GM18520 (cell line): ENCODE measurements at regions not wholly inside any gene's neighbourhood (a gene's known extent, or its start where the extent isn't known, plus 50 kb on each side); places are given as distances from the start of the nearest gene placed in this dataset.
"Not testable (repeated sequence)": the region's sequence is repeated elsewhere in the genome, so short reads cannot be mapped to it uniquely, and the experiment has no call there.

Source experiments
- ATAC-seq: cut with Tn5 transposase; IDR thresholded peaks from one replicate; pipeline ENCODE4 v1.9.1; 2021; ENCODE audit not compliant: unreplicated experiment

DNA sequence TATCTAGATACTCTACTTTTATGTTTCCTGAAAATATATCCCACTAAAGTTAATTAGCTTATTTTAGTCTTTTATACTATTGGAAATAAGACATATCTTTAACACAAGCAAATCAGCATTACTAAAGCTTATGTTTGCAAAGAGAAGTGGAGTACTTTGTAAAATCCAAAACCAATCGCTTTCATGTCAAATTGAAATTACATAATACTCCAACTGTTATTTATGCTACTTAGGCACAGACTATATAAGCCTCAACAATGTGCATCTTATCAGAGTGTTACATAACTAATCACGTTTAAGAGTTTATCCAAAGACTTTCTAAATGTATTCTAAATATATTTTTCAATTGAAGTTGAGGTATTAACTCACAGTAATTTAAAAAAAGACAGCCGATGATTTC, 200.0 kb downstream of the PCDH20 start:
- no peak for ATAC-seq

DNA sequence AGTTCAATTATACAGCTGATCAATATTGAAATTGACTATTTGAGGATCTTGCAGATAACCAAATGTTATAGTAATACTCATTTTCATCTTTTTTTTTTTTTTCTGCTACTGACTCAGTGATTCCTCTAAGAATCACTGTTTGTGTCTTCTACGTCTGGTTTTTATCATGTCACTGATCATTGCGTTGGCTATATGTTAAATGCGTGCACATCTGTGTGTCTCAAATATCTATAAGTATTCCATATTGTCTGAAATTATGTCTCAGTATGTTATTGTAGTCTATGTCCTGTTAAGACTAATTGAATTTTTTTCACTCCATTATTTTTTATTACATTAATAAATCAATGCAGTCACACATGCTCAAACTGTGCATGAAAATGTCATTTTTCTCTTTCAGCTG, 200.5 kb downstream of the PCDH20 start:
- no peak for ATAC-seq

DNA sequence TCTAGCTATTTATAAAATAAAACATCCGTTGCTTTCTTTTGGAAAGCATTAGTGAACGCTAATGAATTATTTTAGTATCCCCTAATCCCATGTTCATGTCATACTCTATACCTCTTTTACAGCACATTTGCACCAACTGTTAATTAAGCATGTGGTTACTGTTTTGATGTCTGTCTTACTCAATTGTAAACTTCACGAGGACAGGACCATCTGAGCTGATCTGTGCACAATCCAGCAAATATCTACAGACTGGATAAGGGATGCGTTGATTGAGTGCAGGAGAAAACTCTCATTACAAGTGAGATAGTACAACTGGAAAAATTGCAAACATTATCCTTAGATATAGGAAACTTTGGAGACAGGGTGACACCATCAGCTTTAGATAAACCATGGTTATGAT, 201.1 kb downstream of the PCDH20 start:
- ATAC-seq: no peak

DNA sequence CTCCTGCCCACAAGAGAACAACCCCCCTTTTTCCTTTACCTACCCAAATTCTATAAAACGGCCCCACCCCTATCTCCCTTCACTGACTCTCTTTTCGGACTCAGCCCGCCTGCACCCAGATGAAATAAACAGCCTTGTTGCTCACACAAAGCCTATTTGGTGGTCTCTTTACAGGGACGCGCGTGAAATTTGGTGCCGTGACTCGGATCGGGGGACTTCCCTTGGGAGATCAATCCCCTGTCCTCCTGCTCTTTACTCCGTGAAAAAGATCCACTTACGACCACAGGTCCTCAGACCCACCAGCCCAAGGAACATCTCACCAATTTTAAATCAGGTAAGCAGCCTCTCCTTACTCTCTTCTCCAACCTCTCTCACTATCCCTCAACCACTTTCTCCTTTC, 209.8 kb downstream of the PCDH20 start:
- ATAC-seq: not testable (repeated sequence)

DNA sequence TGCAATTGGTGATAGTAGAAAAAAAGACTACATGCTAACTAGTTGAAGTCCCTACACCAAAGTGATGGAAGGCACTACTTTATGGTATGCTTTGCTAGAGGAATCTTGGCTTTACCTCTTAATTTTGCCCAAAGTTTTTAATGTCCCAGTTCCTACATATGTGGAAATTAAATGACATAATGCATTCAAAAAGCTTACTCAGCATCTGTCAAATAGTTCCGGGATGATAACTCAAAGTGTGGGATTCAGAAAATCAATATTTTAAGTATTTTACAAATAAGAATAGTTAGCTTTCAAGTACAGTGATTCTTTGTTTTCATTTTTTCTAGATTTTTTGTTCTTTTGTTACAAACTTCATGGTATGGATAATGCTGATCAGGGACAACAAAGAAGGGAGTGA, 211.6 kb downstream of the PCDH20 start:
- ATAC-seq: no peak

DNA sequence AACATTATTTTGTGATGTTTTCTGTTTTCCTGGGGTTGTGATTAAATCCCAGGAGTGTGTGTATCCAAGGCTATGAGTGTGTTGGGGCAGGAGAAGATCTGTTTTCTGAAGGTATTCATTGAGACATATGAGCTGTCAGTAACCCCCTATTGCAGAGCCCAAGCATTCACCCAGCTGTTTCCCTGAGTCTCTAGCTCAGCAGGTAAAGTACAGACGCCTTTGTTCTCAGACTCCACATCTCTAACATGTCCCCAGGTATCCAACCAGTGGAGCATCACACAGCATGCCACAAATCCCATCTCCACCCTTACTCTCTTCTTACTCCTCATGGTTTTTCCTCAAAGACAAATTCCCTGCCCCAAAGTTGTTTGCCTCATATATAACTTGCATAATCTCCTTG, 213.6 kb downstream of the PCDH20 start:
- no peak for ATAC-seq

DNA sequence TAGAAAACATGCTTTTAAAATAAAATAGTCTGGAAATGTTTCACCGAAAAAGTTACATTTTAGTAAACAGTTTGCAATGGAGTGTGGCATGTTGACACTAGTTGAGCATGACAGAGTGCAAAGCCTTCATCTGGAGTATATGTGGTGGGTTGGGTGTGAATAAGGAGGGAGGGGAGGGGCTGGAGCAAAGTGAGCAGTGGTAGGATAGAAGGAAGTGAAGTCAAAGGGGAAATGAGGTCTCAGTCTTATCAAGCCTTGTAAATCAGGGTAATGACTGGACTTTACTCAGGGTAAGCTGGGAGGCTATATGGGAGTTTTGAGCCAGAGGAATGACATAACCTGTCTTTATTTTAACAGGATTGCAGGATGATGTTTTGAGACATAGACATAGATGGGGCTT, 222.8 kb downstream of the PCDH20 start:
- no peak for ATAC-seq

DNA sequence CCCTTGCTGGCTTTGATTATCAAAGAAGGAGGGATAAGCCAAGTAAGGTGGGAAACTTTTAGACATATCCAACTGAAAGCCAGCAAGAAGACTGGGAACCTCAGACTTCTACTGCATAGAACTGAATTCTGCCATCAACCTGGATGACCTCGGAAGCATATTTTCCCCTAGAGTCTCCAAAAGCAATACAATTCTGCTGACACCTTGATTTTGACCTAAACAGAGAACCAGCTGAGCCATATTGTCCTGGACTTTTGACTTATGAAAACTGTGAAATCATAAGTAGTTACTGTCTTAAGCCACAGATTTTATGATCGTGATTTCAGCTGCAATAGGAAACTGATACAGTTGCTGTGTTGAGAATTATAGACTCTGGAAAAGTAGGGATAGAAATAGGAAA, 227.6 kb downstream of the PCDH20 start:
- ATAC-seq: no peak

DNA sequence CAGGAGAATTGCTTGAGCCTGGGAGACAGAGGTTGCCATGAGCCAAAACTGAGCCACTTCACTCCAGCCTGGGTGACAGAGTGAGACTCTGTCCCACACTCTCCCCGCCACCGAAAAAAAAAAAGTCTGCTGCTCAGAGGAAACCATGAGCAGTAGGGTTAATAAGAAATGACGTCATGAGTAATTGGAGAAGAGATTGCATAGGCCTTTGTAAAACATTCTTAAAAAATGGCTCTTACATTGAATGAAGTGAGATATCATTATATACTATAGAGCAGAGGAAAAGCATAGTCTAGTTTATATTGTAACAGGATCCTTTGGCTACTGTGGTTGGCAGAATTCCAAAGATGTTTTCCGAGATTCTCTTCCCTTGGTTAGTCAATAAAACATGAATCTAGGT, 228.2 kb downstream of the PCDH20 start:
- no peak for ATAC-seq

DNA sequence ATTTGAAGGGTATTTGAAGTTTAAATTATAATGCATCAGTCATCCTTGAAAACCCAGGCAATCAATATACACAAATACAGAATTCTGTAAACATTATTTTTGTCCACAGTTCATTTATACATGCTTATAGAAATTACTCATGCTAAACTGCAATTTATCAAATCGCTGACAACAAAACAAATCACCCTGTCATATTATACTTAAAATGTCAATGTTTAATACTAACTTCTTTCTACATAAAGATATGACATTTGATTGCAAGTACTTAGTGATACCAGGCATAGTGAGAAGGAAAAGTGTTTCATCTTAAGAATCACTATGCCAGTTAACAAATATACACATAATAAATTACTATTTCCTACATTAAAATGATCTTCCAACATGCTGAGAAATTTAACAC, 232.0 kb downstream of the PCDH20 start:
- ATAC-seq: no peak

DNA sequence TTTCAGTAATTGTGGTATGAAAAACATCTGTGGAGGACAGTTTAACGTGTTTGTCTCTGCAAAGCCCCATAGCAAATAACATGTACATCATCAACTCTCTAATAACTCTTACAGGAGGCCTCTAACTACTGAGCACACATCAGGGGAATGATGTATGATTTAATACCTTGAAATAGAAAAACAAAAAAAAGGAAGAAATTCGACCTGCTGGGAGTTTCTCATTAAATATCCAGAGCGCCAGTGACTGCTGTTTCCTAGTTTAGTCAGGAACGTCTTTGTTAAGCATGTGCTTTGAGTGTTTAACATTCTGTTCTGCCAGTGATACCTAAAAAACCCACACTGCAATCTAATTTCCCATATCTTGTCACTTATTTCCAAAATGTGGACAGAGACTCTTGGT, 235.4 kb downstream of the PCDH20 start:
- no peak for ATAC-seq

DNA sequence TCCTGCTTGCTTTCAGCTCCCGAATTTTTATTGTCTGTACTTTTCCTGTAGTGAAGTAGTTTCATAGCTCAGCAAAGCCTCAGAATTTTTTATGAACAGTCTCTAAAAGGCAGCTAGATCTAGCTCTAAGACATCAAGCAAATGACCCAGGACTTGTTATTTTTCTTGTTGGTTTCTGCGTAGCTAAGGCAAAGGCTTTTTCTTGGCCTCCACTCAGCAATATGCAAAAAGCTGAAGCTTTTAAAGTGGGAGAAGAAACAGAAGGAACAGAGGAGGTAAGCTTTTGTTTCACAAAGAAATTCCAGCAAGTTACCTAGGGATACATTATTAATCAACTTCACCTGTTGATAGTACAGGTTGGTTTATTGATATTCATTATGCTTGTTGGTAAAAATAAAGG, 235.9 kb downstream of the PCDH20 start:
- no peak for ATAC-seq

DNA sequence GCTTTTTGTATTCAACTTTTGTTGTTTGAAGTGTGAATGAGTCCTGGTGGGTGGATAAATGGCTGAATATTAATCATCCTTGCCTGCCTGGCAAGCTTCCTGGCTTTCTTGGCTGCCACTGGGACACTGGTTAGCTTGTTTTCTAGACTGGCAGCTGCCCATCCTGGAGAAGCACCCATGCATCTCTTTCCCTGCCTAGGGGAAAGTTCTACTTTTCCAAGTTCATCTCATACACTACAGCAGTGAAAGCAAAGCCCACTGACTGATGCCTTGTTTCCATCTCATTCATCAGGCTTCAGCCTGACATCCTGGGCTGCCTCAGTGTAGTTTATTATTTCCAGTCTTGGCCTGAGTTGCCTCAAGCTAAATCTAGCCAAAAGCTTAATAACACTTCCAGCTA, 244.8 kb downstream of the PCDH20 start:
- no peak for ATAC-seq

DNA sequence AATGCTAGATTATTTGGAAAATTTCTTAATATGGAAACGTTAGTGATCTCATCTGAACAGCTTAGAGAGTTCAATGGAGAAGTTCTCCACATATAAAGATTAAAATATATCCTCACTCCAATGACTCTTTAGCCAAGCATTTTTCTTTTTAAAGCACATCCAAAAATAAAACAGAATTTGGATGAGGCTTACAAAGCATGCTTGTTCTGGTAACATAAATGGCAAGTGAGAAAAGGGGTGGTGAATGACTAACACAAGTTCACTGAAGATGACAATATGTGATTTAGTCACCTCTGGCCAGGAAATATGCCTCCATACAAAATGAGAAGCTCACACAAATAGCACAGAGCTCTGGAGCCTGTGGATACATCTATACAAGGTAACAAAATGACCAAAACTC, 253.0 kb downstream of the PCDH20 start:
- ATAC-seq: no peak

DNA sequence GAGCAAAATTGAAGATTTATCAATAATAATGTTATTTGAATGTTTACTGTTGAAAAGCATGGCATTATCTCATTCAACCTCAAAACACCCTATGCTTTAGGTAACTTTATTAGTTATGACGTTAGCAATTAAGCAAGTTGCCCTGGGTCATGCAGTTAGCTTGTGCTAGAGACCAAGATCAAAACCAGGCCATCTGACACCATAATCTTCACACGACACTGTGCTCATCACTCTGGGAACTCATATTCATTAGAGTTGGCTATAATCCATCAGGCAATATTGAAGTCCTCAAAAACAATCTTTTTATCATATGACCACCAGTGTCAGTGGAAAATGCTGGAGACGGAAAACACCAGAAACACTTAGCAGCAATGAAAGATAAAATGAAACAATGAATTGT, 253.5 kb downstream of the PCDH20 start:
- no peak for ATAC-seq

DNA sequence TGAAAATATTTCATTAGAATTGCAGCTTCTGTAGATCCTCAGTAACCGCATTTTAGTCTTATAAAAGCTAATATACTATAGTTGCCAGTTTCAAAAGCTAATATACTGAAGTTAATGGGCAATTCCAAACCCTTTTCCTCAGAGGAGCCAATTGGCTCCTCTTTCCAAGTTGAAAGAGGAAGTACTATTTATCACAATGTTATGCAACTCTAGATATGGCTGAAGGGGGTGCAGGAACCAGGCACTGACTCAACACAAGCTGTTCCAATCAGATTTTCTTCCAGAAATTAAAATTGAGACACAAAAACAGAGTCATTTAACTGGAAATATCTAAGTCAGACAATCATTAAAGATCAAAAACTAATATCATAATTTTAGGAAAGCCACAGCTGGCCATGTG, 258.9 kb downstream of the PCDH20 start:
- no peak for ATAC-seq

DNA sequence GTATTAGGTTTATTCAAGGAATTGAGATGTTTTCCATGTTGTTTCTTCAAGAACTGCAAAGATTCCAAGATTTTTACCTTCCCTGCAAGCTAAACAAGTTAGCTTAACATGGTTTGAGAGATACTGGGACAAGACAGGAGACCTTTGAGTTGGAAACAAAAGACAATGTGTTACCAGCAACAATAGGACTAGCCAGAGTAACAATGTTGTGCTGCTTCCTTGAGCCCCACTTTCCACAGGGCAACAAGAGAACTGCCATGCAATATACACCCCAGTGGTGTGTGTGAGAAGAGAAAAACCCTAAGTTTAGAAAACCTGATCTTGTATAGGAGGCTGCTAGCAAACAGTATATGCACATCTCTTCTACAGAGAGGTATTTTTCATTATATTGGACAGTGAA, 264.6 kb downstream of the PCDH20 start:
- no peak for ATAC-seq

DNA sequence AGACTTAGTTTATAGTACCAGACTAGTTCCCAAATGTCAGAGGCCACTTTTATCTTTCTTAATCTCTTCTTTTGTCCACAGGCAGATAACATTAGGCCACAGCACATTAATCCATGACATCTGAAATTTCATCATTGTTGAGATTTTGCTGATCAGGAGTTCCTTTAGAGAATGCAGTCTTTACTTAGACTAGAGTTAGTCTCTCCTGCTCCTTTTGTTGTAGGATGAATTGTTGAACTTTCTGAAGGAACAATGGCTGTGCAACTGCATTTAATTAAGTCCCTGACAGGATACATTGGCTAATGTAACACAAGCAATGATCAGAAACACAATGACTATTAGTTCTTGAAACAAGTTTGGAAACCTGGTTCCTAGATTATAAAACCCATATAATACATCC, 266.3 kb downstream of the PCDH20 start:
- no peak for ATAC-seq

DNA sequence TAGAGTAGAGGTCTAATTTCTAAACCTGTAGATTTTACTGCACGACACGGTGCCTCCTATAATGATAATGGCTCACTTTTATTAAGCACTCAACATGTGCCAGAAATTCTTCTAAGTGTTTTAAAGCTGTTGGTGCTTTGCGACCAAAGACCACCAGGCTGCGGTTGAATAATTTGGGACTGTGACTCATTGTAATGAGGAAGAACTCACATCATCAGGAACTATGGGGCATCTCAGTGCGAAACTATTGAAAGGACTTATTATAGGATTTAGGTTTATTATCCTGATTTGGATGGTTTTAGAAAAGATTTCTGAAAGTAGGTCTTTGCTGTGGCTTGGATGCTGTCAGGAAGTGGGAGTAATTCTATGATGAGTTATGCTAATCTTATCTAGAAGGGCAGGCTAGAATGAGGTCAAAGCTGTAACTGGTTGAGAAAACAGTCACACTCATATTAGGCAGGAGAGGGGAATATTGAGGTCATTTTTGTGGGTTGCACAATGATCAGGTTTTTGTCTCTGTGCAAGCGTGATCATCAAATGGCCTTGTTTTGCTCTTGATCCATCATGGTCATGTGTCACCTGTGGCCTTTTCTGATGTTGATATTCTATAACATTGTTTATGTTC, 266.8 kb downstream of the PCDH20 start:
- ATAC-seq: no peak

DNA sequence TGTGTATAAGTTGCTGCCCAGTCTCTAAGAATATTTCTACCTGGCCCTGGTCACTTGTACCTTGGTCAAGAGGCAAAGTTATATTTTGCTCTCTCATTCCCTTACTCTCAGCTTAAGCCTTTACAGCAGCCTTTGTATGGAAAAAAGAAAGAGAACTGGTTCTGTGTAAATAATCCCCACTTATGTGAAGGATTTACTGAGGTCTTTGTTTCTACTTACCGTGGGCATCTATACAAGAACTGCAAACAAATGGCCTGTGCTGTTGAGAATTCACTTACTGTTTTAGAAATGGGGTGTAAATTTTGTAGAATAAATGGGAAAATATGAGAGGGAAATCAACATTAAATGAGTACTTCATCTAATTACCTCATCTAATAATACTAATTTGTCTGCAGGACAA, 267.4 kb downstream of the PCDH20 start:
- no peak for ATAC-seq

DNA sequence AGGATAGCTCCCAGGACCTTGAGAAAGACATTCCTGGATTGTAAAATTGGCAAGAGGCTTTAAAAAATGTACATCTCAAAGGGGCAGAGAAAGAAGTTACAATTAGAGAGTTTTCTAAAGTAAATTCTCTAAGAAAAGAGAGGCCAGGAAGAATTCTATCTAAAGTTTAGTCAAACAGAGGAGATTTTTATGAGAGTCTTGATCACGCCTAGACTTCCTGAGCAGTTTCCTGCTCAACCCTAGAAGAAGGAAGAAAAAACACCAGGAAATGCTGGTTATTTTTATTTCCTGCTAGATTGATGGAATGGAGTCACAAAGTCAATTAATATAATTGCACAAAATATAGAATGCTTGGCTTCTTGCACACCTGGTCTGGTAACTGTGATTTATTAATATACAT, 269.1 kb downstream of the PCDH20 start:
- ATAC-seq: no peak

DNA sequence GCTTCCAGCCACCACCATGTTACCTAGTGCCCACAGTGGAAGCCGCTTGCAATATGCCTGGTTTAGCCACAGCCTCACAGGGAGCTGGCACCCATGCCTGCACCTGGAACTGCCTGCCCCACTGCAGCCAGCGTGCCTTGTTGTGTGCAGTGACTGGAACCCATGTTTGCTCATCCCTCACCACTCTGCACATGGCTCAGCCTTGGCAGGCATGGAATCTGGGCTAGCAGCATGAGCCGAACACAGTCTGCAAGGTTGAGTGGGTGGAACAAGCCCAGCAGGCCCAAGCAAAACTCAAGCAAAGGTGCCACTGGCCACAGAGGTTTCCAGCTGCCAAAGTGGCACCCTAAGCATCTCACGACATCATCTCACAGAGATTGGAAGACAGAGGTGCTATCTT, 269.5 kb downstream of the PCDH20 start:
- ATAC-seq: no peak

DNA sequence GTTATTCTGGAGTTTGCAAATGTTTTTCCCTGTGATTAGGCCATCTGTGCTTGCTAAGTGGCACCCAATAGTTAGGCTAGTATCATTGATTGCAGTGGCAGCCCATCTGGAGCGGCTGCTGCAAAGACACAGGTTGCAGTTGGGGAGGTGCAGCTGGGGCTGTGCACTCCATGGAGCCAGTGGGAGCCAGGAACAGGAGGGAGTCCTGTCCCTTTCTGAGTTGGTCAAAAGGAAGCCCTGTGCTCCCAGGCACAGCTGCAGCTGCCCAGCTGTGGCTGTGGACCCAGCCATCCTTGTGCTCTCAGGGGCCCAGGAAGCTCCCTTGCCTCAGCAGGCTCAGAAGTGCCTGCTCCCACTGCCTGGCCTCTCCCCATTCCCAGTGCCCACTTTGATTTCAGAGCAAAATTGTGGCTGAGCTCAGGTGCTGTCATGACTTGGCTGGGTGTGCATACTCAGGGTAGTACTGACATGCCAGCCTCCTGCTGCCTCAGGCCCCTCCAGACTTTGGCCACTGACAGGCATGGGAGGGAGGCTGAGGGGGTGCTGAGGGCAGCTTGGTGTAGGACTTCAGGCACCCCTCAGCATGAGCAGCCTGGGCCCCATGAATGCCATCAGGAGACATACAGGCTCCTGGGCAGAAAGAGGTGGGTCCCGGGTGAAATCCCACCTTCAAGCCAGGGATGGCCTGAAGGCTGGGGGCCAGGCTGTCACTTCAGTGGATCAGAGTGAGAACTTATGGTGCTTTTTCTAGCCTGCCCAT, 270.6 kb downstream of the PCDH20 start:
- no peak for ATAC-seq
